Sciatic nerve (tissue), 2 donors: ENCODE measurements at regions not wholly inside any gene's neighbourhood (a gene's known extent, or its start where the extent isn't known, plus 50 kb on each side); places are given as distances from the start of the nearest gene placed in this dataset.

ENCODE experiments used
- ATAC-seq: fragments of 200-7000 bp; cut with Tn5 transposase; one replicate; pipeline ENCODE4 v1.9.1; 2020; ENCODE audit warnings: mild to moderate bottlenecking, moderate library complexity
- DNase-seq: peaks from one replicate; pipeline ENCODE4 v3.0.0-alpha.2; 2020; ENCODE audit warnings: low spot score
- intact Hi-C: fragments of 100-400 bp; cut with DNase I; formaldehyde crosslinking; loops from one replicate; pipeline ENCODE4 v1.14.2; 2022
- donor health status: DM: no; HTN: no; CAD: no.
- donor health status: DM: no; HTN: no; CAD: no.

DNA sequence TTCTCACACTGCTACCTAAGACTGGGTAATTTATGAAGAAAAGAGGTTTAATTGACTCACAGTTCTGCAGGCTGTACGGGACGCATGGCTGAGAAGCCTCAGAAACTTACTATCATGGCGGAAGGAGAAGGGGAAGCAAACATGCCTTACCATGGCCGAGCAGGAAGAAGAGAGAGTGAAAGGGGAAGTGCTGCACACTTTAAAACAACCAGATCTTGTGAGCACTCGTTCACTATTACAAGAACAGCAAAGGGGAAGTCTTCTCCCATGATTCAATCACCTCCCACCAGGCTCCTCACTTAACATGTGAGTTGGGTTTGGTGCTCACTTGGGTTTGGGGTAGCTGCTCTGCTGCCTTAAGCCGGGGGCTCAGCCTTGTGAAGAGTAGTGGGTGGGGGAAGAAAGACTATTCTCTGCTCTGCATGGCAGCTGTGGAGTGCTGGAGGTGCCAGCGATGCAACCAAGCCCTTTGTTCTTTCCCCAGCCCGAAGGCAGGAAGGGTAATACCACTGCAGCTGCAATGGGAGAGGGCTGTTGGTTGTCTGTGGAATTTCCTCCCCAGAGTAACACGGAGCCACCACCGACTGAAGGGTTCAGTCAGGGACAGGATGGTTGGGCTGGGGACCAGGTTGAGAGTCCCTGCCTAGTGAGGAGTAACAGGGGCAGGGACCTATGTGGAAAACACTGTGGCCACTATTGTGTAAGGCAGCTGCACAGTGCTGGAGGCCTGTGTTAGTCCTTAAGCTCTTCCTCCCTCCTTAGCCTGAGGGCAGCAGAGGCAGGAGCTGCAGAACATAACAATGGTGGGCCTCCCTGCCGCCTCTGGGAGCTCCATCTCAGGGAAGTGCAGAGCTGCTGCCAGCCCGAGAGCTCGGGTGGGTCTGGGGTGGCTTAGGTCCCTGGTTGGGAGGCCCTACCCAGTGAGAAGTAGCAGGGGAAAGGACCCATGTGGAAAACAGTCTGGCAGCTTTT, 1262.5 kb downstream of the EFNB2 start:
- no peak for DNase-seq
- intact Hi-C loops = no loop called here
- peak; percentile 60 for ATAC-seq

- ATAC-seq (no peak), DNase-seq (no peak)
- intact Hi-C loops = no loop called here
These were observed 1268.8 kb downstream of the EFNB2 start for GRCh38 chr13:105266615-105267014.

- intact Hi-C loops = no loop called here
- ATAC-seq = no peak
- DNase-seq = no peak
These were observed 1272.9 kb downstream of the EFNB2 start for GRCh38 chr13:105262579-105262978.

DNA sequence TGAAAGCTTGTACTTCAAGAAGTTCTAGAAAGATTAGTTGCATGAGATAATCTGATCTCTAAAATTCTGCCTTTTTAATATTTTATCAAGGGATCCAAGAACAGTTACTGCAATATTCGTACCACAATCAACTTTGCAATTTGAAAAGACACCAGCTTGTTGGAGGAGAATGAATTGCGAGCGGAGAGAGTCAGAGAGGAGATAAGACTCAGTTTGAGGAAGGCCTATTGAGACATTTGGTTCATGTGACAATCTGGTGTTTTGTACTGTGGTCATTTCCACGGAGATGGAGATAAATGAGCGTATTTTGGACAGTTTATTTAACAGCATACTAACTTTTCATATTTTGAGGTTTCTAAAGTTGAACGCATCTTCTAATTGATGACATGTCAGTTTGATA, 1276.0 kb downstream of the EFNB2 start:
- intact Hi-C loops = no loop called here
- ATAC-seq (no peak), DNase-seq (no peak)

- DNase-seq = no peak
- ATAC-seq = peak; percentile 80
- intact Hi-C loops = no loop called here
These were observed 1280.0 kb downstream of the EFNB2 start for GRCh38 chr13:105255472-105255871.

- DNase-seq = no peak
- ATAC-seq = no peak
- intact Hi-C loops = no loop called here
These were observed 1284.2 kb downstream of the EFNB2 start for GRCh38 chr13:105251293-105251692.

- no peak for DNase-seq
- intact Hi-C loops = no loop called here
- ATAC-seq = no peak
These were observed 1287.6 kb downstream of the EFNB2 start for GRCh38 chr13:105247830-105248229.

- DNase-seq (no peak), ATAC-seq (no peak)
- intact Hi-C loops = no loop called here
These were observed 1295.1 kb downstream of the EFNB2 start for GRCh38 chr13:105240371-105240770.

DNA sequence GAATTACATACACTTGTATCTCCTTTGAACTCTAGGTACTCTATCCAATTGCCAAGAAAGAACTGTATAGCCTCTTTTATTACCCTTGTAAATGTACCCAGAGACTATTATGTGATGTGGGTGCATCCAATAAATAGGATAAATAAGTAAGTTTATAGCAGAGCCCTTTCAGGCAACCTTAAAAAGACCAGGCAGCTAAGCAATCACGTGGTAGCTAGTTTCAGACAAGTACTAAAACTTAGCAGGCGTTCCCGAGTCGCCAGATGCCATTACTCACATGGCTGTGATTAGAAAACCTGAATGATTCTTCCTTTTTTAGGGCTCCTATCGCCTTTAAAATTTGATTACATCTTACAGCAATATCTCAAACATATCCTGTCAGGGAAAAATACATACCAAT, 1303.0 kb downstream of the EFNB2 start:
- no peak for DNase-seq
- intact Hi-C loops = no loop called here

DNA sequence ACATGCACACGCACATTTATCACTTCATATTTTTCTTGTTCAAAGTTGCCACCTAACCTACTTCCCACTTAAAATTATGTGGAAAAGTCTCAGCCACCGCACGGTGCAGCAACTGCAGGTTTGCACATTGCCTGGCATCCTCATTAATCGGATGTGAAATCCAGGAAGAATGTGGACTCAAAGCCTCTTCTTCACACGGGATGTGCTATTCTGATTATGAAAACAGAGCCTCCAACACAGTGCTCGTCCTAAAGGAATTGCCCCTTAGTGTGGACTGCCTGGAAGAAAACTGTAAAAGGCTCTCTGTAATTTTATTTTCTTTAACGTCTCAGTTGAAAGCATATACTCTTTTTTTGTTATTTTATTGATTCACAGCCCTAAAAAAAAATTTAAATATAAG, 1303.5 kb downstream of the EFNB2 start:
- no peak for ATAC-seq
- intact Hi-C loops = no loop called here
- no peak for DNase-seq

More for the DNA sequence above, 1303.0 kb downstream of the EFNB2 start:
- no peak for ATAC-seq

GRCh38 chr13:105231579-105231978, 1303.9 kb downstream of the EFNB2 start:
- ATAC-seq (no peak), DNase-seq (no peak)
- intact Hi-C loops = no loop called here

DNA sequence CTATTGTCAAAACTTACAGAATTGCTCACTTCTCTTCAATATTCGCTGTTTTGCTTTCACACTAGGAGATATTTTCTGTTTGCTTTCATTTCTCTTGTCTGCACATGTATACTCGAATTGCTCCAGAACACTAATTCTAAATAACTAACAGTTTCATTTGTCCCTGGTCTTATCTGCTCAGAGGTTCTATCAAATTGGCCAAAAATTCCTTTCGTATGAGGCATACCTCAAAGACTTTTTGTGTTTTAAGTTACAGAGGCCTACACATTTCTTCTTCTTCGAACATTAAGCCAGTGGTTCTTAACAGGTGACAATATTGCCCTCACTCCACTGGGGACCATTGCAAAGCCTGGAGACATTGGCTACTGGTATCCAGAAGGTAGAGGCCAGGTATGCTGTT, 1314.6 kb downstream of the EFNB2 start:
- DNase-seq (no peak), ATAC-seq (no peak)
- intact Hi-C loops = no loop called here

GRCh38 chr13:105220063-105220462, 1315.4 kb downstream of the EFNB2 start:
- intact Hi-C loops = no loop called here
- DNase-seq = no peak
- ATAC-seq = no peak

GRCh38 chr13:105219651-105220050, 1315.8 kb downstream of the EFNB2 start:
- intact Hi-C loops = no loop called here

DNA sequence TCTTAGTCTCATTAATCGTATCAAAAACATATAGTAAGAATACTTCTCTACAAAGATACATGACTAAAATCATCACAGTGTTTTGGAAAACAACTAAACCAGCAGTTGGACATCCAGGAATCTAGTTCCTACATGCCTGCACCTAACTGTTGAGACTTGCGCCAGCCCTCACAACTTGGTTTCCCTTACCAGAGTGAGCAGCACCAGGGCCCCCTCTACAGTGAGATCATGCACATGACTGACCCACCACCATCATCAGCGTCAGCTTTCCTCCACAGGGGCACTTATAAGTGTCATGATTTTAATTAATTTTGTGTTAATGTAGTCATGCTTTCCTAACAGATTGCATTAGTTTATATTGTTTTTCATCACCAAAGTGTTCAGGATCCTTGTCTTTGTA, 1322.0 kb downstream of the EFNB2 start:
- intact Hi-C loops = no loop called here
- no peak for DNase-seq
- no peak for ATAC-seq

More at GRCh38 chr13:105219651-105220050, 1315.8 kb downstream of the EFNB2 start:
- no peak for ATAC-seq
- no peak for DNase-seq

DNA sequence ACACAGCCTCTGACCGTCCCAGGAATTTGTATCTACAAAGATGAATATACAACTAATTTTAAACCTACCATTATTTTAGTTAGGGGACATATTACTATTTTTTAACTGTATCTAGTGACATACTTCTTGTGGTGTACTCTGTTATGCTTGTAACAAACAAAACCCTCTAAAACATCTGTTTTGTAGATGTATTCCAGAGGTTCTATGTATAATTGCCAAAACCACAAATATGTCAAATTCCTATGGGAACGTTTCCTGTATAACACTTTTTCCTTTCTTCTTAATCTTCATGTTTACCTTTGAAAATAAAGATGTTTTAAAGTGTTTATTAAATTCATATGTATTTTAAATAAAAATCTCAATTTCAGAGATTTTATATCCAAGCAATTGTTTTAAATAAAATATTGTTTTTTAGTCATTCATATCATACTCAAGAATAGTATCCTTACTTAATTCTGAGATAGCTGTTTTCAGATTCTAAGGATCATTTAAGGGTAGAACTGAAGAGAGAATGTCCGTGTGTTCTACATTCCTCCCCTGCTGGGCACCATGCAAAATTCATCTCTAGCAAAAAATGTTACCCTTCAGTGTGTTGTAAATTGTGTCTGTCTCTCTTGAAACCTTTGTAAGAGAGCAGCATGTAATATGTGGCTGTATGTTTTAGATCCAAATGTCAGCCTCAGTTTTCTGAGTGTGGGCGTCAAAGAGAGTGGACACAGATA, 1327.7 kb downstream of the EFNB2 start:
- no peak for ATAC-seq
- intact Hi-C loops = no loop called here

GRCh38 chr13:105202354-105202753, 1333.1 kb downstream of the EFNB2 start:
- intact Hi-C loops = no loop called here
- ATAC-seq = no peak

More for the DNA sequence above, 1327.7 kb downstream of the EFNB2 start:
- DNase-seq = no peak

GRCh38 chr13:105201351-105201750, 1334.1 kb downstream of the EFNB2 start:
- intact Hi-C loops = no loop called here
- DNase-seq (no peak), ATAC-seq (no peak)

More at GRCh38 chr13:105202354-105202753, 1333.1 kb downstream of the EFNB2 start:
- DNase-seq = no peak

GRCh38 chr13:105200181-105200580, 1335.3 kb downstream of the EFNB2 start:
- DNase-seq (no peak), ATAC-seq (no peak)
- intact Hi-C loops = no loop called here

GRCh38 chr13:105196052-105196451, 1339.4 kb downstream of the EFNB2 start:
- intact Hi-C loops = no loop called here
- ATAC-seq = no peak
- no peak for DNase-seq
